ENCODE measurements at regions not wholly inside any gene's neighbourhood (a gene's known extent, or its start where the extent isn't known, plus 50 kb on each side); places are given as distances from the start of the nearest gene placed in this dataset.

DNA sequence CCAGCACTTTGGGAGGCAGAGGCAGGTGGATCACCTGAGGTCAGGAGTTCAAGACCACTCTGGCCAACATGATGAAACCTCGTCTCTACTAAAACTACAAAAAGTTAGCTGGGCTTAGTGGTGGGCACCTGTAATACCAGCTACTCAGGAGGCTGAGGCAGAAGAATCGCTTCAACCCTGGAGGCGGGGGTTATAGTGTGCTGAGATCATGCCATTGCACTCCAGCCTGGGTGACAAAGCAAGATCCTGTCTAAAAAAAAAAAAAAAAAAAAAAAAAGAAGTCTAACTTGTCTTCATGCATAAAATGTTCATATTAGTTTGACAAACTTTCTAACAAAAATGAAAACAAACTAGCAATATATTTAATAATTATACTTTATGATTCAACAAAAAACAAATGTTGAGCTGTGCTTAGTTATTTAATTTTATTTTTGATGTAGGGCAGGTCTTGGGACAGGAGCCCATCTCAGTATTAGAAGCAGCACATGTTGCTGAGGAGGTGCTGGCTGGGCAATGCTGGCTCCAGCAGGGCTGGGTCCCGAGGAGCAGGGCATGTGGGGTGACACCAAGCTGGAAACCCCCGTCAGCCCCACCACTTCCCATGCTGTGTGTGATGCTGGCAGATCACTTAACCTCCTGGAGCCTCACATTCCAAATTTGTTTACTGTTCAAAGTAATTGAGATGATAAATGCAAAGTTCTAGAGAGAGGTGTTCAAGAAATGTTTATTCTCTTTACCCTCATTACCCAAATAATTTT, 335.3 kb upstream of the KLF6 start:
- no peak for DNase-seq (ENCODE audit: insufficient read length, low spot score)
- TF ChIP-seq PAX5 (IDR thresholded peaks at IDR 0.05; ENCODE audit: insufficient read depth, low read length, severe bottlenecking) (no peak), POLR2AphosphoS5 (IDR thresholded peaks at IDR 0.05; ENCODE audit: low read depth, low read length) (no peak), SPI1 (IDR thresholded peaks at IDR 0.05; ENCODE audit: low read depth, low read length) (no peak), POU2F2 (IDR thresholded peaks at IDR 0.05; ENCODE audit: low read depth, low read length) (no peak), POLR2A (IDR thresholded peaks at IDR 0.05; ENCODE audit: low read depth, low read length) (no peak)
- no peak for FAIRE-seq

- FAIRE-seq, result no peak
Measured at GRCh38 chr10:4119107-4119506, 334.1 kb upstream of the KLF6 start.

GRCh38 chr10:4117604-4118003, 332.6 kb upstream of the KLF6 start:
- no peak for FAIRE-seq
- no peak for DNase-seq (ENCODE audit: insufficient read length, low spot score)
- TF ChIP-seq SPI1 (IDR thresholded peaks at IDR 0.05; ENCODE audit: low read depth, low read length), result no peak
- no peak for TF ChIP-seq POLR2AphosphoS5 (IDR thresholded peaks at IDR 0.05; ENCODE audit: low read depth, low read length)
- TF ChIP-seq TAF1 (IDR thresholded peaks at IDR 0.05; ENCODE audit: low read depth, low read length), result no peak
- no peak for TF ChIP-seq POU2F2 (IDR thresholded peaks at IDR 0.05; ENCODE audit: low read depth, low read length)
- no peak for TF ChIP-seq POLR2A (IDR thresholded peaks at IDR 0.05; ENCODE audit: low read depth, low read length)
- no peak for TF ChIP-seq PAX5 (IDR thresholded peaks at IDR 0.05; ENCODE audit: insufficient read depth, low read length, severe bottlenecking)

More at GRCh38 chr10:4119107-4119506, 334.1 kb upstream of the KLF6 start:
- DNase-seq (ENCODE audit: insufficient read length, low spot score), result no peak
- TF ChIP-seq POLR2AphosphoS5 (IDR thresholded peaks at IDR 0.05; ENCODE audit: low read depth, low read length), result no peak

- TF ChIP-seq SPI1 (IDR thresholded peaks at IDR 0.05; ENCODE audit: low read depth, low read length) (no peak), POLR2A (IDR thresholded peaks at IDR 0.05; ENCODE audit: low read depth, low read length) (no peak), POLR2AphosphoS5 (IDR thresholded peaks at IDR 0.05; ENCODE audit: low read depth, low read length) (no peak), PAX5 (IDR thresholded peaks at IDR 0.05; ENCODE audit: insufficient read depth, low read length, severe bottlenecking) (no peak), POU2F2 (IDR thresholded peaks at IDR 0.05; ENCODE audit: low read depth, low read length) (no peak), TAF1 (IDR thresholded peaks at IDR 0.05; ENCODE audit: low read depth, low read length) (no peak)
- FAIRE-seq (no peak), DNase-seq (ENCODE audit: insufficient read length, low spot score) (no peak)
Measured at GRCh38 chr10:4111643-4112042, 326.6 kb upstream of the KLF6 start.

GRCh38 chr10:4109469-4109868, 324.5 kb upstream of the KLF6 start:
- DNase-seq (ENCODE audit: insufficient read length, low spot score) (no peak), FAIRE-seq (no peak)
- TF ChIP-seq TAF1 (IDR thresholded peaks at IDR 0.05; ENCODE audit: low read depth, low read length) (no peak), POU2F2 (IDR thresholded peaks at IDR 0.05; ENCODE audit: low read depth, low read length) (no peak), POLR2AphosphoS5 (IDR thresholded peaks at IDR 0.05; ENCODE audit: low read depth, low read length) (no peak), POLR2A (IDR thresholded peaks at IDR 0.05; ENCODE audit: low read depth, low read length) (no peak), PAX5 (IDR thresholded peaks at IDR 0.05; ENCODE audit: insufficient read depth, low read length, severe bottlenecking) (no peak), SPI1 (IDR thresholded peaks at IDR 0.05; ENCODE audit: low read depth, low read length) (no peak)

GRCh38 chr10:4108693-4109092, 323.7 kb upstream of the KLF6 start:
- TF ChIP-seq POU2F2 (IDR thresholded peaks at IDR 0.05; ENCODE audit: low read depth, low read length) (no peak), POLR2AphosphoS5 (IDR thresholded peaks at IDR 0.05; ENCODE audit: low read depth, low read length) (no peak), TAF1 (IDR thresholded peaks at IDR 0.05; ENCODE audit: low read depth, low read length) (no peak), POLR2A (IDR thresholded peaks at IDR 0.05; ENCODE audit: low read depth, low read length) (no peak), PAX5 (IDR thresholded peaks at IDR 0.05; ENCODE audit: insufficient read depth, low read length, severe bottlenecking) (no peak), SPI1 (IDR thresholded peaks at IDR 0.05; ENCODE audit: low read depth, low read length) (no peak)
- FAIRE-seq, result no peak
- no peak for DNase-seq (ENCODE audit: insufficient read length, low spot score)

DNA sequence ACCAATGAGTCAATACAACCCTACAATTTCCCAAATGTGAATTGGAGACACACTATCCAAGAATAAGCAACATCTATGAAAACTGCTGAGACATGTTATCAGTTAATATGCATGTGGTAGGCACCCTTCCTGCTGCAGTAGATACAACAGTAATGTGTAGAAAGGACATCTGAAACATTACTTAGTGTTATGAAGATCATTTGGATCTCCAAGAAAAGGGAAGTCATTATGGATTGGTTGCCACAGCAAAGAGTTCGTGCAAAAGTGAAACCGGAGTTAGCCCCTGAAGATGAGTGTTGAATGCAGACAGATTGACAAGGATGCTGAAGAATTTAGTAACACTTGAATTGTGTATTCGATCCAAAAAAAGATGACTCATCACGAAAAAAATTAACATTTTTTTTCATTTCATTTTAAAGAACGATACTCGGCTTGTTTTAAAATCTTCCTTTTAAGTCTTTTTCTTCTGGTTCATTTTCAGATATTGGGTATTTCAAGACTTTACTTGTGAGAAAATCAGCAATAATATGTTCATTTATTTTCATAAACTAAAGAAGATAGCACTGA, 322.4 kb upstream of the KLF6 start:
- FAIRE-seq (no peak), DNase-seq (ENCODE audit: insufficient read length, low spot score) (no peak)
- TF ChIP-seq POLR2A (IDR thresholded peaks at IDR 0.05; ENCODE audit: low read depth, low read length) (no peak), TAF1 (IDR thresholded peaks at IDR 0.05; ENCODE audit: low read depth, low read length) (no peak), SPI1 (IDR thresholded peaks at IDR 0.05; ENCODE audit: low read depth, low read length) (0 out of 2 replicates have a peak, but pooled peaks have one; percentile 3)

- DNase-seq (ENCODE audit: insufficient read length, low spot score) (no peak), FAIRE-seq (no peak)
- TF ChIP-seq PAX5 (IDR thresholded peaks at IDR 0.05; ENCODE audit: insufficient read depth, low read length, severe bottlenecking), result no peak
- no peak for TF ChIP-seq POLR2AphosphoS5 (IDR thresholded peaks at IDR 0.05; ENCODE audit: low read depth, low read length)
- no peak for TF ChIP-seq POLR2A (IDR thresholded peaks at IDR 0.05; ENCODE audit: low read depth, low read length)
- TF ChIP-seq TAF1 (IDR thresholded peaks at IDR 0.05; ENCODE audit: low read depth, low read length), result no peak
- no peak for TF ChIP-seq SPI1 (IDR thresholded peaks at IDR 0.05; ENCODE audit: low read depth, low read length)
- TF ChIP-seq POU2F2 (IDR thresholded peaks at IDR 0.05; ENCODE audit: low read depth, low read length), result no peak
Measured at GRCh38 chr10:4103603-4104002, 318.6 kb upstream of the KLF6 start.

GRCh38 chr10:4102802-4103344, 317.9 kb upstream of the KLF6 start:
- DNase-seq (ENCODE audit: insufficient read length, low spot score) (no peak), FAIRE-seq (no peak)
- TF ChIP-seq SPI1 (IDR thresholded peaks at IDR 0.05; ENCODE audit: low read depth, low read length) (no peak), POLR2AphosphoS5 (IDR thresholded peaks at IDR 0.05; ENCODE audit: low read depth, low read length) (no peak), POLR2A (IDR thresholded peaks at IDR 0.05; ENCODE audit: low read depth, low read length) (no peak), PAX5 (IDR thresholded peaks at IDR 0.05; ENCODE audit: insufficient read depth, low read length, severe bottlenecking) (no peak), POU2F2 (IDR thresholded peaks at IDR 0.05; ENCODE audit: low read depth, low read length) (no peak), TAF1 (IDR thresholded peaks at IDR 0.05; ENCODE audit: low read depth, low read length) (no peak)
